A549 (cell line): ENCODE measurements at regions not wholly inside any gene's neighbourhood (a gene's known extent, or its start where the extent isn't known, plus 50 kb on each side); places are given as distances from the start of the nearest gene placed in this dataset.

Source experiments
- ATAC-seq, 2 experiments: fragments of 200-7000 bp in 1 of 2; fragments of >200 bp in 1 of 2; cut with Nextera tagmentation in 1 of 2; cut with Tn5 transposase in 1 of 2; 3 replicates each; pipeline versions ENCODE4 v1.8.0 to v1.9.1; 2018 to 2020; ENCODE audit warnings: mild to moderate bottlenecking in 1 of 2, moderate library complexity in 1 of 2
- CTCF ChIA-PET: fragments of 300-600 bp; sonication (Branson Sonifier 250); formaldehyde crosslinking; extraction: SDS; loops from one replicate; lab custom pipeline; 2021; ENCODE audit warnings: antibody characterized with exemption, inconsistent platforms; lab: Yijun Ruan, JAX
- POLR2A ChIA-PET: fragments of 350-600 bp; formaldehyde crosslinking; extraction: SDS; loops from one replicate; lab custom pipeline; 2021; ENCODE audit warnings: antibody characterized with exemption, inconsistent platforms; lab: Yijun Ruan, JAX
- DNase-seq, 2 experiments: peaks; one replicate each; pipeline versions ENCODE4 v3.0.0 to v3.0.0-alpha.2; 2011 to 2016; ENCODE audit warnings: low read depth in 1 of 2, low spot score in 1 of 2
- FAIRE-seq: peaks from 2 replicates; lab custom pipeline; 2011; peaks lifted over from hg19 to GRCh38; lab: Jason Lieb, UNC
- H3K27ac ChIP-seq, 2 experiments: fragments of >200 bp; sonication (Bioruptor Twin); formaldehyde crosslinking; 3 replicates each; pipeline ENCODE4 v1.5.1; 2016 to 2017
- H3K4me1 ChIP-seq: fragments of >200 bp; sonication (Bioruptor Twin); formaldehyde crosslinking; 3 replicates; pipeline ENCODE4 v1.6.1; 2016
- H3K4me2 ChIP-seq: fragments of >200 bp; sonication (Bioruptor Twin); formaldehyde crosslinking; 3 replicates; pipeline ENCODE4 v1.6.1; 2016
- H3K4me3 ChIP-seq: fragments of >200 bp; sonication (Bioruptor Twin); formaldehyde crosslinking; 3 replicates; pipeline ENCODE4 v1.5.1; 2016
- H3K9me3 ChIP-seq: fragments of >200 bp; sonication (Bioruptor Twin); formaldehyde crosslinking; 3 replicates; pipeline ENCODE4 v1.6.1; 2016
- BHLHE40 ChIP-seq: IDR thresholded peaks from 2 replicates; pipeline ENCODE4 v1.6.1; 2012; ENCODE audit warnings: low read depth, low read length, inconsistent platforms
- CBX8 ChIP-seq: fragments of 200-600 bp; sonication (generic); IDR thresholded peaks from 2 replicates; pipeline ENCODE4 v1.6.1; 2016
- CEBPB ChIP-seq, 2 experiments: fragments of >200 bp in 1 of 2; sonication (Bioruptor Twin) in 1 of 2; formaldehyde crosslinking in 1 of 2; IDR thresholded peaks; 2 replicates each; pipeline ENCODE4 v1.6.1; 2012 to 2016
- CHD2 ChIP-seq: fragments of 150-350 bp; IDR thresholded peaks from 2 replicates; pipeline ENCODE4 v1.6.1; 2014; ENCODE audit warnings: low read length; ENCODE audit not compliant: partially characterized antibody
- EHMT2 ChIP-seq: fragments of 200-600 bp; sonication (generic); IDR thresholded peaks from 2 replicates; pipeline ENCODE4 v1.6.1; 2016; ENCODE audit warnings: antibody characterized with exemption, low read depth, mild to moderate bottlenecking, moderate library complexity
- FOSB ChIP-seq: fragments of 250-450 bp; sonication (Bioruptor Pico); IDR thresholded peaks from 2 replicates; pipeline ENCODE4 v1.5.0; 2020; ENCODE audit warnings: mild to moderate bottlenecking, moderate library complexity
- FOXS1 ChIP-seq: fragments of 250-450 bp; sonication (Bioruptor Pico); IDR thresholded peaks from 2 replicates; pipeline ENCODE4 v1.5.0; 2020; ENCODE audit warnings: mild to moderate bottlenecking, moderate library complexity
- GATA3 ChIP-seq: IDR thresholded peaks from 2 replicates; pipeline ENCODE4 v1.6.1; 2012; ENCODE audit warnings: borderline replicate concordance
- HDAC2 ChIP-seq: fragments of 200-600 bp; sonication (generic); IDR thresholded peaks from 2 replicates; pipeline ENCODE4 v1.6.1; 2016
- HEYL ChIP-seq: fragments of 250-450 bp; sonication (Bioruptor Pico); IDR thresholded peaks from 2 replicates; pipeline ENCODE4 v1.8.0; 2021; ENCODE audit warnings: mild to moderate bottlenecking, moderate library complexity
- HOXA7 ChIP-seq: fragments of 250-450 bp; sonication (Bioruptor Pico); IDR thresholded peaks from 2 replicates; pipeline ENCODE4 v1.5.0; 2020; ENCODE audit warnings: mild to moderate bottlenecking, moderate library complexity
- HOXB13 ChIP-seq: fragments of 250-450 bp; sonication (Bioruptor Pico); IDR thresholded peaks from 2 replicates; pipeline ENCODE4 v1.5.0; 2020; ENCODE audit warnings: low read depth, mild to moderate bottlenecking, moderate library complexity
- JUNB ChIP-seq: fragments of >200 bp; sonication (Bioruptor Twin); formaldehyde crosslinking; IDR thresholded peaks from 2 replicates; pipeline ENCODE4 v1.6.1; 2016
- MAFK ChIP-seq: fragments of 450-650 bp; IDR thresholded peaks from 2 replicates; pipeline ENCODE4 v1.6.1; 2014; ENCODE audit not compliant: partially characterized antibody
- MYC ChIP-seq: IDR thresholded peaks from 2 replicates; pipeline ENCODE4 v1.6.1; 2012; ENCODE audit warnings: mild to moderate bottlenecking, inconsistent platforms, low read length, improper control_type of control experiment, borderline replicate concordance
- NR3C1 ChIP-seq: fragments of >200 bp; sonication (Bioruptor Twin); formaldehyde crosslinking; IDR thresholded peaks from 3 replicates; pipeline ENCODE4 v1.6.1; 2017
- RARB ChIP-seq: fragments of 250-450 bp; sonication (Bioruptor Pico); IDR thresholded peaks from 2 replicates; pipeline ENCODE4 v1.8.0; 2021; ENCODE audit warnings: mild to moderate bottlenecking, moderate library complexity
- RFX5 ChIP-seq: fragments of 450-650 bp; IDR thresholded peaks from 2 replicates; pipeline ENCODE4 v1.7.1; 2014; ENCODE audit warnings: antibody characterized with exemption, mild to moderate bottlenecking, moderate library complexity
- RNF2 ChIP-seq: fragments of 200-600 bp; sonication (generic); IDR thresholded peaks from 2 replicates; pipeline ENCODE4 v1.6.1; 2016; ENCODE audit warnings: low read depth, mild to moderate bottlenecking, antibody characterized with exemption, moderate library complexity, borderline replicate concordance
- SMC3 ChIP-seq: fragments of >200 bp; sonication (Bioruptor Twin); formaldehyde crosslinking; IDR thresholded peaks from 3 replicates; pipeline ENCODE4 v1.6.1; 2018; ENCODE audit warnings: inconsistent platforms
- TP53 ChIP-seq: fragments of 250-450 bp; sonication (Bioruptor Pico); IDR thresholded peaks from 2 replicates; pipeline ENCODE4 v1.5.0; 2021; ENCODE audit warnings: mild to moderate bottlenecking, moderate library complexity
- ZC3H11A ChIP-seq: fragments of 450-650 bp; IDR thresholded peaks from 2 replicates; pipeline ENCODE4 v1.6.1; 2014; ENCODE audit warnings: antibody characterized with exemption, mild to moderate bottlenecking
- ZSCAN20 ChIP-seq: fragments of 250-450 bp; sonication (Bioruptor Pico); IDR thresholded peaks from 2 replicates; pipeline ENCODE4 v1.8.0; 2022; ENCODE audit warnings: mild to moderate bottlenecking, moderate library complexity
- WGBS: methylation state at CpG from one replicate; pipeline ENCODE4 v1.1.6; 2017; ENCODE audit errors: missing lambda C conversion rate; 5-methylcytosine and 5-hydroxymethylcytosine counted together
- TF ChIP-seq, protein P1 (sequence below): IDR thresholded peaks from 2 replicates; pipeline ENCODE4 v1.6.1; 2012
- TF ChIP-seq, protein P2 (sequence below): fragments of 250-450 bp; sonication (Bioruptor Pico); IDR thresholded peaks from 2 replicates; pipeline ENCODE4 v1.5.0; 2021; ENCODE audit warnings: mild to moderate bottlenecking, moderate library complexity, borderline replicate concordance
- TF ChIP-seq, protein P3 (sequence below): IDR thresholded peaks from 2 replicates; pipeline ENCODE4 v1.6.1; 2012; ENCODE audit warnings: low read depth, borderline replicate concordance

DNA sequence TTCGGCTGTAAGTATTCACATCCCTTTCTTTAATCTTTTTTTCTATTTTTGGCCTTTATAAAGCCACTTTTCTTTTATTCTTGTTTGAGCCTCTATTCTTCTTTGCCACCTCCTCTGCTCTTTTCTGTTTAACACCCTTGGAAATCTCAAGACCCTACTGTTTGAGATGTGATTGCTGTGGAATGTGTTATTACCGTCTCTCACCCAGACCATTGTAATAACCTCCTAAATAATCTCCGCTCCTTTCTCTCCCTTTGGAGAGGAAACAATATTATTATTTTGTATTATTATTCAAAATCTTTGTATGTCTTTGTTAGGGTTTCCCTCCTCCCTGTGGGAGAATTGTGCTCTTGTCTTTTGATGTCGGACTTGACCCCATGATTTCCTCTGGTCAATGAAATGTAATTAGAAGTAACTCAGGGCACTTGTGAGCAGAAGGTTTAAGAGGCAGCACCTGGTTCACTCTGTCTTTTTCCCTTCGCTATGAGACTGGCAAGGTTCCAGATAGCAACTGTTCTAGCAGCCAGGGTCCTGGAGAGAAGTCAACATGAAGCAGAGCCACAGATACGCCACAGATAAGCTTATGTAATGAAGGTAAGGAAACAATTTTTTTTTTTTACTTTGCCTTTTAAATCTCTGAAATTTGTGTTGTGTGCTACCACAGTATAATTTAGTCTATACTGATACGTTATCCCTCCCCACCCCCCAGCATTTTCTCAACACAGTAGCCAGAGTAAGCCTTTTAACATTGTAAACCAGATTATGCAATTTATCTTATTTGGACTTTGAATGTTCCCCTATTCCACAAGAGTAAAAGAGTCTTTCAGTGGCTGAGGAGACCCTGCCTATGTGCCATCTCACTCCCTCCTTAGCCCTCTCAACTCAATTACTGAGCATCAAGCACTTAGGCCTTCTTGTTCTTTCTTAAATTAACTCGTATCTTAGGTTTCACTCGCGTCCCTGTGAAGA lies 601.2 kb upstream of the ZNF804A start:
- Histone ChIP-seq H3K4me3 (no peak overlapping the region), H3K4me1 (peaks cover 7% of the 10 kb centered on the region; the same call in 1 of the 3 replicates), H3K9me3 (no peaks in the 10 kb centered on the region), H3K4me2 (no peak overlapping the region), H3K27ac (no peak overlapping the region)
- CTCF ChIA-PET, result no interaction called here
- DNase-seq (no peak), ATAC-seq (no peak), FAIRE-seq (no peak)
- 70% methylated on average over 10 of the region's 10 CpGs for WGBS
- TF ChIP-seq HOXB13, result no peak
- TF ChIP-seq GATA3, result no peak
- TF ChIP-seq CHD2, result no peak
- TF ChIP-seq MYC, result no peak
- TF ChIP-seq MAFK, result no peak
- no peak for TF ChIP-seq CEBPB (IDR thresholded peaks at IDR 0.05)
- TF ChIP-seq, protein P1, sequence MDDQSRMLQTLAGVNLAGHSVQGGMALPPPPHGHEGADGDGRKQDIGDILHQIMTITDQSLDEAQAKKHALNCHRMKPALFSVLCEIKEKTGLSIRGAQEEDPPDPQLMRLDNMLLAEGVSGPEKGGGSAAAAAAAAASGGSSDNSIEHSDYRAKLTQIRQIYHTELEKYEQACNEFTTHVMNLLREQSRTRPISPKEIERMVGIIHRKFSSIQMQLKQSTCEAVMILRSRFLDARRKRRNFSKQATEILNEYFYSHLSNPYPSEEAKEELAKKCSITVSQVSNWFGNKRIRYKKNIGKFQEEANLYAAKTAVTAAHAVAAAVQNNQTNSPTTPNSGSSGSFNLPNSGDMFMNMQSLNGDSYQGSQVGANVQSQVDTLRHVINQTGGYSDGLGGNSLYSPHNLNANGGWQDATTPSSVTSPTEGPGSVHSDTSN, result no peak
- TF ChIP-seq HEYL (CRISPR knock-in tag), result no peak
- no peak for TF ChIP-seq TP53
- TF ChIP-seq SMC3, result no peak
- POLR2A ChIA-PET, result no interaction called here

DNA sequence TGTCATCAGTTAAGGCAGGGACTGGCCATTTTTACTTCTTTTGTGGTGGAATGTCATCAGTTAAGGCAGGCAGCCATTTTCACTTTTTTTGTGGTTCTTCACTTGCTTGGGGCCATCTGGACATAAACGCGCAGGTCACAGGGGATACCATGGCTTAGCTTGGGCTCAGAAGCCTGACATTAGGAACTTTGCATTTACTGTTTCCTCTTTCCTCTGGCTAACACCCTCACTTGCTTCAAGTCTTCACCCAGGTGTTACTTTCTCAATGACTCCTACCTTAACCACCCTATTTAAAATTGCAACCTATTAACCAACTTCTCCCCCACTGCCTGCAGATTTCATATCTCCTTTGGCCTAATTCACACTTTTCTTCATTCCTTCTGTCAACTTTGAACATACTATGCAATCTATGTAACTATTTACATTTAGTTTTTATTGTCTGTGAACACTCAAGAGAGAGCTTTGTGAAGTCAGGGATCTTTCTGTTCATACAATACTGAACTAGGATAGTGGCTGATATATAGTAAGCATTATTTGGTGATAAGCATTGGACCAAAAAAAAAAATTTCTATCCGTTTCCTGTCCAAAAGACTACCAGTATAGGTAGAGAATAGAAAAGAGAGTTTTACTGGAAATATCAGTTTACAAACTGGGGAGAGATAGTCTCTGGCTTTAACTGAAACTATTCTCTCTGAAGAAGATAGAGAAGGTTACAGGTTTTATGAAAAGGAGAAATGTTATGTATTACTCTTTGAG lies 600.1 kb upstream of the ZNF804A start:
- Histone ChIP-seq H3K4me1 (peaks cover 7% of the 10 kb centered on the region; the same call in 1 of the 3 replicates), H3K4me2 (no peak overlapping the region), H3K4me3 (no peak overlapping the region), H3K27ac (no peak overlapping the region), H3K9me3 (no peaks in the 10 kb centered on the region)
- DNase-seq, result no peak
- FAIRE-seq, result no peak
- POLR2A ChIA-PET, result no interaction called here
- 67% methylated on average over 3 of the region's 3 CpGs for WGBS
- no peak for TF ChIP-seq HOXB13
- TF ChIP-seq, protein P2, sequence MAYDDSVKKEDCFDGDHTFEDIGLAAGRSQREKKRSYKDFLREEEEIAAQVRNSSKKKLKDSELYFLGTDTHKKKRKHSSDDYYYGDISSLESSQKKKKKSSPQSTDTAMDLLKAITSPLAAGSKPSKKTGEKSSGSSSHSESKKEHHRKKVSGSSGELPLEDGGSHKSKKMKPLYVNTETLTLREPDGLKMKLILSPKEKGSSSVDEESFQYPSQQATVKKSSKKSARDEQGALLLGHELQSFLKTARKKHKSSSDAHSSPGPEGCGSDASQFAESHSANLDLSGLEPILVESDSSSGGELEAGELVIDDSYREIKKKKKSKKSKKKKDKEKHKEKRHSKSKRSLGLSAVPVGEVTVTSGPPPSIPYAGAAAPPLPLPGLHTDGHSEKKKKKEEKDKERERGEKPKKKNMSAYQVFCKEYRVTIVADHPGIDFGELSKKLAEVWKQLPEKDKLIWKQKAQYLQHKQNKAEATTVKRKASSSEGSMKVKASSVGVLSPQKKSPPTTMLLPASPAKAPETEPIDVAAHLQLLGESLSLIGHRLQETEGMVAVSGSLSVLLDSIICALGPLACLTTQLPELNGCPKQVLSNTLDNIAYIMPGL (CRISPR knock-in tag), result no peak
- TF ChIP-seq FOXS1, result no peak
- TF ChIP-seq NR3C1, result no peak
- TF ChIP-seq BHLHE40, result no peak
- TF ChIP-seq MAFK, result no peak
- TF ChIP-seq ZSCAN20 (CRISPR knock-in tag), result no peak
- TF ChIP-seq RARB (CRISPR knock-in tag), result no peak
- TF ChIP-seq RNF2, result no peak
- ATAC-seq, result no peak
- CTCF ChIA-PET, result no interaction called here

DNA sequence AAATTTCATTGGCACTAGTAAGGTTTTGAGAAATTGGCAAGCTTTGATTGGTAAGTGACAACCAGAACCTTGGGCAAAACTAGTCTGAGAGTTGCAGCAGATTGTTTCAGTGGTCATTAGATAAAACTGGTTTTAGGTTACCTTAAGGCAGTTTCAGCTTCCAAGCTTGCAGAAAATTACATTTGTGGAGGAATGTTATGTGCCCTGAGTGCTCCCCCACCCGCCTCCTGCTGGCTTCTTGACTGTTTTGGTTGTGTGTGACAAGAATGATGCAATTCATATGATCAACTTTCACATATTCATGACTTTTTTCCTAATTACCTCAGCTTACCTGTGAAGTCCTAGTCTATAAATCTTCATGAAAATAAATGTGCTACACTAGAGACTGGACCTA lies 599.5 kb upstream of the ZNF804A start:
- no peaks in the 10 kb centered on the region for H3K9me3 ChIP-seq
- TF ChIP-seq, protein P2 (CRISPR knock-in tag), result no peak
- no peak for TF ChIP-seq SMC3
- no peak for TF ChIP-seq ZC3H11A
- no peak for TF ChIP-seq FOSB (CRISPR knock-in tag)
- no peak for TF ChIP-seq EHMT2
- TF ChIP-seq, protein P3, sequence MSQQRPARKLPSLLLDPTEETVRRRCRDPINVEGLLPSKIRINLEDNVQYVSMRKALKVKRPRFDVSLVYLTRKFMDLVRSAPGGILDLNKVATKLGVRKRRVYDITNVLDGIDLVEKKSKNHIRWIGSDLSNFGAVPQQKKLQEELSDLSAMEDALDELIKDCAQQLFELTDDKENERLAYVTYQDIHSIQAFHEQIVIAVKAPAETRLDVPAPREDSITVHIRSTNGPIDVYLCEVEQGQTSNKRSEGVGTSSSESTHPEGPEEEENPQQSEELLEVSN, result no peak
- TF ChIP-seq CBX8, result no peak
- no peak for TF ChIP-seq RFX5
- no peak for TF ChIP-seq HOXA7 (CRISPR knock-in tag)
- TF ChIP-seq HDAC2, result no peak
- TF ChIP-seq JUNB, result no peak
- H3K4me2 ChIP-seq, result no peak overlapping the region
- FAIRE-seq (no peak), ATAC-seq (no peak), DNase-seq (no peak)
- H3K27ac ChIP-seq, result no peak overlapping the region
- POLR2A ChIA-PET, result no interaction called here
- peaks cover 7% of the 10 kb centered on the region; the same call in 1 of the 3 replicates for H3K4me1 ChIP-seq
- WGBS, result 14% methylated on average over 1 of the region's 1 CpG
- CTCF ChIA-PET, result no interaction called here
- no peak overlapping the region for H3K4me3 ChIP-seq
